Omental fat pad (tissue), 3 donors: ENCODE measurements at regions not wholly inside any gene's neighbourhood (a gene's known extent, or its start where the extent isn't known, plus 50 kb on each side); places are given as distances from the start of the nearest gene placed in this dataset. TPM values are rescaled to one million over a fixed set of nuclear protein-coding genes. Genes with fewer than 3 reads are reported as not detected.

Experiments used
- ATAC-seq: fragments of 150-250 bp; one replicate; pipeline ENCODE4 v1.9.1; 2016; ENCODE audit warnings: mild to moderate bottlenecking, moderate library complexity; ENCODE audit not compliant: low FRiP score
- DNase-seq: peaks from one replicate; pipeline ENCODE4 v3.0.0-alpha.2; 2019; ENCODE audit warnings: low spot score
- small RNA-seq: library from RNA; depleted of rRNA; stranded (forward); fragments of <200 nt; gene quantifications from one replicate; pipeline ENCODE3, GENCODE V24; 2016
- TF ChIP-seq, protein P1 (sequence below), 3 donors: fragments of 450-650 bp; IDR thresholded peaks; one replicate each; pipeline ENCODE4 v1.5.1; 2016 to 2017; ENCODE audit warnings: antibody characterized with exemption in 3 of 3, mild to moderate bottlenecking in 3 of 3, moderate library complexity in 2 of 3

DNA sequence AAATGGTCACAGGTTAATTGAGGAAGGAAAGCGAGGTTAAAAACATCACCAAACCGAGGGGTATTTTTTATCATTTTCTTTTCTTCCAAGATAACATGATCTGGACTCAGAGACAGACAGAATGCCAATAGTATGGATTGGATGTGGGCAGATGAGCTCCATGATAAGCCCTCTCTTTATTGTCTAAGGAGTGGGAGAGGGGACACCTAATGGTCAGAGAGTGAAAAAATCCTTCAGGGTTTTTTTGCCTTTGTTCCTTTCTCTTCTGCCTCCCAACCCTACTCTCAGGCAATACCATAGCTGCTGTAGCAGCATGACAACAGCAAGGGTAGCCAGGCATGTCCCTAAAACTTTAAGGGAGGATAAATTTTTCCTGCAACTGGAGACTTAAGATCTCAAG, 94.7 kb downstream of the DIRAS2 start:
- ATAC-seq (no peak), DNase-seq (no peak)
- TF ChIP-seq, protein P1, sequence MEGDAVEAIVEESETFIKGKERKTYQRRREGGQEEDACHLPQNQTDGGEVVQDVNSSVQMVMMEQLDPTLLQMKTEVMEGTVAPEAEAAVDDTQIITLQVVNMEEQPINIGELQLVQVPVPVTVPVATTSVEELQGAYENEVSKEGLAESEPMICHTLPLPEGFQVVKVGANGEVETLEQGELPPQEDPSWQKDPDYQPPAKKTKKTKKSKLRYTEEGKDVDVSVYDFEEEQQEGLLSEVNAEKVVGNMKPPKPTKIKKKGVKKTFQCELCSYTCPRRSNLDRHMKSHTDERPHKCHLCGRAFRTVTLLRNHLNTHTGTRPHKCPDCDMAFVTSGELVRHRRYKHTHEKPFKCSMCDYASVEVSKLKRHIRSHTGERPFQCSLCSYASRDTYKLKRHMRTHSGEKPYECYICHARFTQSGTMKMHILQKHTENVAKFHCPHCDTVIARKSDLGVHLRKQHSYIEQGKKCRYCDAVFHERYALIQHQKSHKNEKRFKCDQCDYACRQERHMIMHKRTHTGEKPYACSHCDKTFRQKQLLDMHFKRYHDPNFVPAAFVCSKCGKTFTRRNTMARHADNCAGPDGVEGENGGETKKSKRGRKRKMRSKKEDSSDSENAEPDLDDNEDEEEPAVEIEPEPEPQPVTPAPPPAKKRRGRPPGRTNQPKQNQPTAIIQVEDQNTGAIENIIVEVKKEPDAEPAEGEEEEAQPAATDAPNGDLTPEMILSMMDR (IDR thresholded peaks at IDR 0.05): no peak

DNA sequence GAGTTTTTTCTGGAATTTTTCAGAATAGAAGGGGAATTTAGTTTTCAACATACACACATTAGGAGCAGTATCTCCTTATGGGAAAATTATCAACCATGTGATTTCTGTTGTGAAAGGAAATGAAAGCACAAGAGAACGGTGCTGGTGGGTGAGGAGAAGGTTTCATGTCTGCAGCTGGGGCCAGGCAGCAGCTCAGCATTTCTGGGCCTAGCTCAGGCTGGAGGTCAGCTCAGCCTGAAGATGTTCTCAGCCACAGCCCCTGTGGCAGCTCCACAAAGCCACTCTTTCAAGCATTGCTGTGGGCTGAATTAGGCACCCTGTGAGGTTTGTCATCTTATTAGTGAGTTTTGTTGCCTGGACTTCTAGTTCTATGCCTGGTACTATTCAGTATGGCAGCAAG, 90.3 kb downstream of the DIRAS2 start:
- ATAC-seq (no peak), DNase-seq (no peak)
- TF ChIP-seq, protein P1 (IDR thresholded peaks at IDR 0.05): no peak

DNA sequence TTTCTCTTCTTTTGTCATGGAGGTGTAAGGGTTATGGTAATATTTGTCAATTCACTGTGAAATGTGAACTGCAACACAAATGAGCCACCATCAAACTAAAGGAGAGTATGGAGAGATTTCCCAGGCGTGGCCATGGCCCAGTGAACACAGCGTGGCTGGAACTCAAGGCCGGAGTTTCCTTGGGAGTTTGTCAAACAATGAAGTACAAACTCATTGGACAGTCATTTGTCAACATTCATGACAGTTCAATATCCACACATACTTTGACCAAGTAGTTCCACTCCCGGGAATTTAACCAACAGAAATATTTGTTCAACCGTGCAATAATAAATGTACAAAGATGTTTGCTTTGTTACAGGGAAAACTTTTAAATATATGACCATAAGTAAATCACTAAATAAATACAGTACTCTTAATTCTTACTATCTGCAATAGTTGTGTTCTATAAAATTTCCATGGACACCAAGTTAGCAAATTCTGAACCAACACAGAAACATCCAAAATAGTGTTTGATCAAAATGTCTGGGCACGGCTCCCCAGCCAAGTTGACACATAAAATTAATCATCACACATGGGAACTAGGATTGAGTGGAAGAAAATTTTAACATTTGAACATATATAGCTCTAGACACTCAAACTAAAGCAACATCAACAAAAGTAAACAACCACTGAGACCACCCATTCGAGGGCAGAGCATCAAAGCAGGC, 87.1 kb downstream of the DIRAS2 start:
- ATAC-seq (no peak), DNase-seq (no peak)
- TF ChIP-seq, protein P1 (IDR thresholded peaks at IDR 0.05): no peak

DNA sequence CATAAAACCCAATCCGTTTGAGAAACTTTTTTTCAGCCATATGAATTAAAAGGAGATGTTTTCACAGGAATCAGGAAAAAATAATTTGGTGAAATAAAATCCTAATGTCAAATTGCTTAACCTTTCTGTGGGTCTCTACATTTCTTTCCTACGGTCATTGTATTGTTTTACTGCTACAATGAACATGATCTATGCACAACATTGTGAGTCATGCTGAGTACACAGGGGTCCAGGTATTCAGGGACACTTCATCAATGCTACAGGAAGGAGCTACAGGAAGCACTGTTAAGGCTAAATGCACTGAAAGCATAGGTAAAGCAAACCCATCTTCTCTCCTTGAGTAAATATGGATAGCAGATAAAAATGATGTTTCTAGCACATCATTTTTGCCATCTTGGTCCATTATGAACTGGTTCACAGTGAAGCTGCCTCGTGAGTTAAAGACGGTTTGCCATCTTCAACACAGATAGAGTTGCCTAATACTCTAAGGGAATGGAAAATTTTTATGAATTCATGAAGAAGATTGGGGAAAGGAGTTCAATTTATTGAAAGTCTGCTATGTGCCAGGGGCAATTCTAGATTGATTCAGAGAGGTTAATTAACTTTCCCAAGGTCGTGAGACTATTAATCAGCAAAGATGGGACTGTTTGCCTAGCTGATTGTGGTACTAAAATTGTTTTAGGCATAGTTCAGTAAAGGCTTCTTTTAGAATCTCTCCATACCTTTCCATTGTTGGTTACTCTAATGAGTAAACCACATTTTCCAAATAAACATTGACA, 85.5 kb downstream of the DIRAS2 start:
- TF ChIP-seq, protein P1 (IDR thresholded peaks at IDR 0.05): no peak
- no peak for ATAC-seq

DNA sequence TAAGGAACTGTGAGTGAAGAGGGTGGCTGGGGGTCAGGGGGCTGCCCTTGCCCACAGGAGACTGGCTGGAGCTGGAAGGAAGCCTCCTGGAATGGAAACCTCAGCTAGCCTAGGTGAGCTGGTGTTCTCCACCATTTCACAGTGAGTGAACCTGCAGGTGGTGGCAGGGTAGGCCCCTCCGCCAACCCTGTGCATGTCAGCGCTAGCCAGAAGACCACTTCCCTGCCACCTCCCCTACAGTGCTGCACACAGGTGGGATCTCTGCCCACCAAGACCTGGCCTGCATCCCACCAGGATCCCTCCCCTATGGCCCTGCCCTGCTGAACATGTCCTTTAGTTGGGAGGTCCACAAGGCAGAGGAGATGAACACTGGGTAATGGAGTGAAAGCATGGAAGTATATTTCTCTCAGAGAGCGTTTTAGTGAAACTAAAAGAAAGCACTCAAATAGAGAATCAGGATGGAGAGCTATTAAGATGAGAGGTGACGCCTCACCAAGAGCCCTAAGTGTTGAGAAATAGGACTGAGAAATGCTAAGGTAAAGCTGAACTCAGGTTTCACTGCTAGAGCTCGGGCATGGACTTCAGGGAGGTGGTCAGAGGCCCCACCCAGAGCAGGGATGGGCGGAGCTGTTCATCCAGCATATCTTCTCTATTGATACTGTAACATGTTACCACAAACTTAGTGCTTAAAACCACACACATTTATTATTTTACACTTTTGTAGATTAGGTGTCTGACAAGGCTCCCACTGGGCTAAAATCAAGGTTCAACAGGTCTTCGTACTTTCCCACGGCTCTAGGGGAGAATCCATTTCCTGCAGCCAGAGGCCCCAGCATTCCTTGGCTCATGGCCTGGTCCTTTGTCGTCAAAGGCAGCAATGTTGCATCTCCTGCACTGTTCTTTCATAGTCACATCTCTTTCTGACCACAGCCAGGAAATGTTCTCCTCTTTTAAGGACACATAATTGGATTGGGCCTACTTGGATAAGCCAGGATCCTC, 83.2 kb downstream of the DIRAS2 start:
- DNase-seq: no peak
- no peak for ATAC-seq
- TF ChIP-seq, protein P1 (IDR thresholded peaks at IDR 0.05): no peak

More for the DNA sequence above, 85.5 kb downstream of the DIRAS2 start:
- no peak for DNase-seq

Small RNA genes in the stretch of these regions (small RNA-seq; reads per million reads assigned to genes)
- not detected for gene AL161629.2
- gene MIR4290: not detected
